H9 (cell line): ENCODE measurements at regions not wholly inside any gene's neighbourhood (a gene's known extent, or its start where the extent isn't known, plus 50 kb on each side); places are given as distances from the start of the nearest gene placed in this dataset.

Experiments used
- DNase-seq: peaks from one replicate; pipeline ENCODE4 v3.0.0-alpha.2; 2017
- H2AFZ ChIP-seq: one replicate; pipeline ENCODE4 v1.6.1; 2013; ENCODE audit warnings: mild to moderate bottlenecking, low read length, control low read depth, moderate library complexity
- H2AK5ac ChIP-seq: 2 replicates; pipeline ENCODE4 v1.6.1; 2013; ENCODE audit warnings: low read length, control low read depth, mixed read lengths; ENCODE audit not compliant: insufficient read length
- H2BK120ac ChIP-seq: one replicate; pipeline ENCODE4 v1.6.1; 2013; ENCODE audit warnings: low read depth, mild to moderate bottlenecking, low read length, control low read depth, inconsistent platforms; ENCODE audit not compliant: poor library complexity, severe bottlenecking
- H2BK12ac ChIP-seq: 2 replicates; pipeline ENCODE4 v1.6.1; 2013; ENCODE audit warnings: low read length, control low read depth, mixed read lengths, low read depth; ENCODE audit not compliant: insufficient read length
- H2BK15ac ChIP-seq: 2 replicates; pipeline ENCODE4 v1.6.1; 2013; ENCODE audit warnings: low read depth, low read length, control low read depth
- H2BK20ac ChIP-seq: one replicate; pipeline ENCODE4 v1.6.1; 2013; ENCODE audit warnings: low read depth, mild to moderate bottlenecking, low read length, control low read depth, inconsistent platforms; ENCODE audit not compliant: poor library complexity, severe bottlenecking
- H2BK5ac ChIP-seq: 2 replicates; pipeline ENCODE4 v1.6.1; 2013; ENCODE audit warnings: low read length, control low read depth, mixed read lengths; ENCODE audit not compliant: insufficient read length
- H3K14ac ChIP-seq: 2 replicates; pipeline ENCODE4 v1.6.1; 2013; ENCODE audit warnings: low read length, control low read depth; ENCODE audit not compliant: insufficient read depth
- H3K18ac ChIP-seq: 2 replicates; pipeline ENCODE4 v1.6.1; 2013; ENCODE audit warnings: low read depth, mild to moderate bottlenecking, mixed read lengths, low read length, control low read depth; ENCODE audit not compliant: insufficient read length
- H3K23ac ChIP-seq: 2 replicates; pipeline ENCODE4 v1.6.1; 2013; ENCODE audit warnings: low read length, control low read depth, mixed read lengths, low read depth; ENCODE audit not compliant: insufficient read length
- H3K23me2 ChIP-seq: 2 replicates; pipeline ENCODE4 v1.6.1; 2013; ENCODE audit warnings: low read depth, mild to moderate bottlenecking, mixed read lengths, low read length, control low read depth; ENCODE audit not compliant: insufficient read length, poor library complexity, severe bottlenecking
- H3K27ac ChIP-seq: 2 replicates; pipeline ENCODE4 v1.5.1; 2013; ENCODE audit warnings: low read length, control low read depth, mixed read lengths, low read depth; ENCODE audit not compliant: insufficient read length
- H3K27me3 ChIP-seq: 2 replicates; pipeline ENCODE4 v1.6.1; 2013; ENCODE audit warnings: low read length, control low read depth, inconsistent platforms; ENCODE audit not compliant: insufficient read depth
- H3K4ac ChIP-seq: 2 replicates; pipeline ENCODE4 v1.6.1; 2013; ENCODE audit warnings: low read depth, mild to moderate bottlenecking, control low read depth, inconsistent platforms, low read length, moderate library complexity
- H3K4me1 ChIP-seq: 2 replicates; pipeline ENCODE4 v1.6.1; 2013; ENCODE audit warnings: low read length, control low read depth, inconsistent platforms; ENCODE audit not compliant: insufficient read depth
- H3K4me2 ChIP-seq: 2 replicates; pipeline ENCODE4 v1.6.1; 2013; ENCODE audit warnings: low read length, control low read depth, mixed read lengths; ENCODE audit not compliant: insufficient read length, insufficient read depth
- H3K56ac ChIP-seq: 2 replicates; pipeline ENCODE4 v1.6.1; 2013; ENCODE audit warnings: low read depth, mild to moderate bottlenecking, mixed read lengths, low read length, control low read depth; ENCODE audit not compliant: insufficient read length
- H3K79me1 ChIP-seq: 2 replicates; pipeline ENCODE4 v1.6.1; 2013; ENCODE audit warnings: low read depth, mild to moderate bottlenecking, moderate library complexity, low read length, control low read depth, inconsistent platforms; ENCODE audit not compliant: insufficient read depth, poor library complexity, severe bottlenecking
- H3K79me2 ChIP-seq: 2 replicates; pipeline ENCODE4 v1.6.1; 2013; ENCODE audit warnings: low read length, control low read depth, inconsistent platforms; ENCODE audit not compliant: insufficient read depth
- H3K9ac ChIP-seq: 2 replicates; pipeline ENCODE4 v1.6.1; 2013; ENCODE audit warnings: low read length, control low read depth, mixed read lengths; ENCODE audit not compliant: insufficient read length; ENCODE audit errors: extremely low read depth
- H3K9me3 ChIP-seq: one replicate; pipeline ENCODE4 v1.6.1; 2013; ENCODE audit warnings: low read depth, low read length, inconsistent platforms; ENCODE audit not compliant: control insufficient read depth
- H3T11ph ChIP-seq: one replicate; pipeline ENCODE4 v1.6.1; 2013; ENCODE audit warnings: mild to moderate bottlenecking, low read length, control low read depth, inconsistent platforms
- H4K20me1 ChIP-seq: one replicate; pipeline ENCODE4 v1.6.1; 2013; ENCODE audit not compliant: control insufficient read depth, insufficient read length, insufficient read depth
- H4K5ac ChIP-seq: 2 replicates; pipeline ENCODE4 v1.6.1; 2013; ENCODE audit warnings: low read depth, mild to moderate bottlenecking, mixed read lengths, low read length, control low read depth; ENCODE audit not compliant: insufficient read length
- H4K8ac ChIP-seq: replicated peaks from 2 replicates; pipeline ENCODE4 v1.6.1; 2013; ENCODE audit warnings: low read length, control low read depth, mixed read lengths, low read depth; ENCODE audit not compliant: insufficient read length
- H4K91ac ChIP-seq: 2 replicates; pipeline ENCODE4 v1.6.1; 2013; ENCODE audit warnings: low read depth, mild to moderate bottlenecking, moderate library complexity, mixed read lengths, low read length, control low read depth; ENCODE audit not compliant: insufficient read length
- H3K27ac Mint-ChIP-seq, 3 experiments: 2 replicates in 2 of 3; 3 replicates in 1 of 3; pipeline ENCODE4 v1.8.0; 2020 to 2021; ENCODE audit warnings: mixed read lengths in 3 of 3, mild to moderate bottlenecking in 1 of 3, moderate library complexity in 1 of 3
- H3K27me3 Mint-ChIP-seq: 2 replicates; pipeline ENCODE4 v1.8.0; 2021; ENCODE audit warnings: low read depth, mild to moderate bottlenecking, moderate library complexity, mixed read lengths
- H3K36me3 Mint-ChIP-seq, 3 experiments: 2 replicates in 2 of 3; 3 replicates in 1 of 3; pipeline ENCODE4 v1.8.0; 2020 to 2021; ENCODE audit warnings: low read depth in 3 of 3, mixed read lengths in 3 of 3; ENCODE audit not compliant: insufficient read depth in 1 of 3
- H3K4me1 Mint-ChIP-seq, 2 experiments: 2 replicates each; pipeline ENCODE4 v1.8.0; 2020; ENCODE audit warnings: mixed read lengths in 2 of 2
- H3K4me3 Mint-ChIP-seq, 2 experiments: 2 replicates in 1 of 2; 3 replicates in 1 of 2; pipeline ENCODE4 v1.8.0; 2020 to 2021; ENCODE audit warnings: mild to moderate bottlenecking in 2 of 2, mixed read lengths in 2 of 2, moderate library complexity in 1 of 2
- H3K9me3 Mint-ChIP-seq, 2 experiments: 2 replicates in 1 of 2; 3 replicates in 1 of 2; pipeline ENCODE4 v1.8.0; 2020; ENCODE audit warnings: mild to moderate bottlenecking in 2 of 2, mixed read lengths in 2 of 2, moderate library complexity in 1 of 2
- TF ChIP-seq, protein P1 (sequence below): fragments of 200-600 bp; sonication (generic); conservative IDR thresholded peaks from 3 replicates; pipeline ENCODE4 v1.8.0; 2021; ENCODE audit warnings: antibody characterized with exemption, mild to moderate bottlenecking

DNA sequence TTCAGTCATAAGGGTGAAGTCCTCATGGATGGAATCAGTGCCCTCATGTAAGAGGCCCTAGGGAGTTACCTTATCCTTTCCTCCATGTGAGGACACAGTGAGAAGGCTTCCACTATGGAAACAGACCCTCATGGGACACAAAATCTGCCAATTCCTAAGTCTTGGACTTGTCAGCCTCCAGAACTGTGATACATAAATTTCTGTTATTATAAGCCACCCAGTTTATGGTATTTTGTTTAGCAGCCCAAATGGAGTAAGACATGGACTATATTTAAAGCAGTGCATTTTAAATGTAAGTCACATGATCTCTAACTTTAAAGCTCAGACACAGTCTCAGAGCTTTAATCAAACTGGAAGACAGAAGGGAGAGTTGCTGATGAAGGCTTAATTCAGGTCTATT lies 619.8 kb upstream of the CHORDC1 start:
- H3K27me3 Mint-ChIP-seq: no peaks in the 10 kb centered on the region
- no peak overlapping the region for H4K91ac ChIP-seq
- H2BK120ac ChIP-seq: no peak overlapping the region
- H3K4me1 ChIP-seq: no peaks in the 10 kb centered on the region
- H3K4me2 ChIP-seq: no peak overlapping the region
- no peaks in the 10 kb centered on the region for H3K9me3 ChIP-seq
- no peak overlapping the region for H4K5ac ChIP-seq
- no peak overlapping the region for H3K23ac ChIP-seq
- H3K4ac ChIP-seq: no peak overlapping the region
- TF ChIP-seq, protein P1, sequence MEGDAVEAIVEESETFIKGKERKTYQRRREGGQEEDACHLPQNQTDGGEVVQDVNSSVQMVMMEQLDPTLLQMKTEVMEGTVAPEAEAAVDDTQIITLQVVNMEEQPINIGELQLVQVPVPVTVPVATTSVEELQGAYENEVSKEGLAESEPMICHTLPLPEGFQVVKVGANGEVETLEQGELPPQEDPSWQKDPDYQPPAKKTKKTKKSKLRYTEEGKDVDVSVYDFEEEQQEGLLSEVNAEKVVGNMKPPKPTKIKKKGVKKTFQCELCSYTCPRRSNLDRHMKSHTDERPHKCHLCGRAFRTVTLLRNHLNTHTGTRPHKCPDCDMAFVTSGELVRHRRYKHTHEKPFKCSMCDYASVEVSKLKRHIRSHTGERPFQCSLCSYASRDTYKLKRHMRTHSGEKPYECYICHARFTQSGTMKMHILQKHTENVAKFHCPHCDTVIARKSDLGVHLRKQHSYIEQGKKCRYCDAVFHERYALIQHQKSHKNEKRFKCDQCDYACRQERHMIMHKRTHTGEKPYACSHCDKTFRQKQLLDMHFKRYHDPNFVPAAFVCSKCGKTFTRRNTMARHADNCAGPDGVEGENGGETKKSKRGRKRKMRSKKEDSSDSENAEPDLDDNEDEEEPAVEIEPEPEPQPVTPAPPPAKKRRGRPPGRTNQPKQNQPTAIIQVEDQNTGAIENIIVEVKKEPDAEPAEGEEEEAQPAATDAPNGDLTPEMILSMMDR: no peak
- H2AK5ac ChIP-seq: no peak overlapping the region
- H3K36me3 Mint-ChIP-seq: no peaks in the 10 kb centered on the region
- H3K9me3 Mint-ChIP-seq: no peaks in the 10 kb centered on the region
- no peak overlapping the region for H3K27ac Mint-ChIP-seq
- H3T11ph ChIP-seq: no peak overlapping the region
- no peak overlapping the region for H2AFZ ChIP-seq
- H2BK15ac ChIP-seq: no peak overlapping the region
- H2BK12ac ChIP-seq: no peak overlapping the region
- H3K23me2 ChIP-seq: no peaks in the 10 kb centered on the region
- H3K14ac ChIP-seq: no peak overlapping the region
- H3K4me1 Mint-ChIP-seq: 0 out of 4 replicates have a peak, but pooled peaks cover 0 to 2% of the 10 kb centered on the region in 2 experiments
- H3K27me3 ChIP-seq: no peaks in the 10 kb centered on the region
- H4K8ac ChIP-seq: no peak overlapping the region
- no peak overlapping the region for H2BK20ac ChIP-seq
- no peak overlapping the region for H3K56ac ChIP-seq
- no peak overlapping the region for H3K27ac ChIP-seq
- no peaks in the 10 kb centered on the region for H4K20me1 ChIP-seq
- no peaks in the 10 kb centered on the region for H3K79me2 ChIP-seq
- DNase-seq: no peak
- H3K18ac ChIP-seq: no peak overlapping the region
- H2BK5ac ChIP-seq: no peak overlapping the region
- no peak overlapping the region for H3K4me3 Mint-ChIP-seq
- H3K79me1 ChIP-seq: no peaks in the 10 kb centered on the region
- H3K9ac ChIP-seq: no peak overlapping the region
